NCI-H446 treated with DMSO at 0.1 percent for 48 hours (cell line): ENCODE measurements at regions not wholly inside any gene's neighbourhood (a gene's known extent, or its start where the extent isn't known, plus 50 kb on each side); places are given as distances from the start of the nearest gene placed in this dataset.

Source experiments
- DNase-seq: peaks from one replicate; lab custom pipeline; 2025; lab: John Stamatoyannopoulos, UW

DNA sequence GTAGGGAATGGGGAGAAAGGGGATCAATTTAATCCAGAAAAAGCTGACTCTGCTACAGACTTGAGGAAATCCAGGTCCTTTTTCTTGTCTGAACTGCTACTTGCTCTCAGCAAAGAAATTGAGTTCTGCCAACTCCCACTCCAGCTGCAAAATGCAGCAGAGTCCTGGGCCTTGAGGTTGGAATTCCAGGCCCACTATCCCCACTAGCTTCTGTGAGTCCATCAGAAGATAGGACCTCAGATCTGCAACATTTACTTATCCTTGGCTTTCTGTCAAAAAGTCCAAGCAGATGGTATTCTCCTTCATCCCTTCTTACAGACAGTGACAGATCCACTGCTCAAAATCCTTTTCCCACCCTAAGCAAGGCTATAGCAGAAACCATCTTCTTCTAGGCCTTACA is 219.2 kb downstream of the ARHGAP12 start:
- DNase-seq = no peak

- peak; percentile 65 for DNase-seq
Measured at GRCh38 chr10:31709028-31709427, 219.6 kb downstream of the ARHGAP12 start.

- DNase-seq = no peak
Measured at GRCh38 chr10:31708474-31708873, 220.2 kb downstream of the ARHGAP12 start.

DNA sequence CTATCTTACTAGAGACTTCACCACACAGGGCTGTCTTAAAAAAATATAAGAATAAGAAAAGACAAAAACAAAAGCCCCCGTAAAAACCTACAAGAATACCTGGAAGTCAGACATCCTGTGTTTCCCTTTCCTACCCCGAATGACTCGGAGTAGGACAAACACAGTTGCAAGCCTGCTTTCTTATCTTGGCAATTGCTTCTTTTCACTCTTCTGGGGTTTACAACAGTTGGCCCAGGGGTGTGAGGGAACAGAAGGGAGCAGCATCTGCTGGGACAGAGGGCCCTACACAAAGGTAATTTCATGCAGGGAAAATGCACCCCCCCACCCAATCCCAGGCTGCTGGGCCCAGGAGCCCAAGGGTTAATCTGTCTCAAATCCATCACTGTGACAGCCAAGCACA is 220.6 kb downstream of the ARHGAP12 start:
- peak; percentile 82 for DNase-seq

GRCh38 chr10:31707093-31708039 is 221.3 kb downstream of the ARHGAP12 start:
- DNase-seq = peak; percentile 52

DNA sequence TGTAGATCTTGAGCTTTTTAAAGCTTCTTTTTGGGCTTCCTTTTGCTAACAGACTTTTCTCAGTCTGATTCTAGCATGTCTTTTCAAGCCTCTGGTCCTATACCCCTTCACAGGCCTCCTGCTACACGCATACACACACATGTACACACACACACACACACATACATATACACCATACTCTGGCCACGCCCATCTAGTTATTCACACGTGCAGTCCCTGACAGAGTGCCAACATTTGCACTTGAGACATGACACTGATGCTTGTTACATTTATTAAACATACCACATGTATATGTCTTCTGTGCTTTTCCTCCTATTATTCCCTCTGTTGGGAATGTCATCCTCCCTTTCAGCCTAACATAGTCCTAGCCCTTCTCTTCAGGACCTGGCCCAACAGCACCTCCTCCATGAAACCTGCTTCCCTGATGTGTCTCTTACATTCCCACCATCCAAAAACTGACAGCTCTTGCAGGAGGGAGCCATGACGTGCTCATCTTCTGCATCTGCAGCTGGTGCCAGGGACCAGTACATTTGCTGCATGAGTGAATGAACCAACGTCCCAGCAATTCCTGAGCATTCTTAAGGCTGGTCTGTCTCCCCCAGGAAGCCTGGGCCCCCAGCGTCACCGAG is 222.1 kb downstream of the ARHGAP12 start:
- DNase-seq = no peak

GRCh38 chr10:31705136-31705535 is 223.5 kb downstream of the ARHGAP12 start:
- no peak for DNase-seq

DNA sequence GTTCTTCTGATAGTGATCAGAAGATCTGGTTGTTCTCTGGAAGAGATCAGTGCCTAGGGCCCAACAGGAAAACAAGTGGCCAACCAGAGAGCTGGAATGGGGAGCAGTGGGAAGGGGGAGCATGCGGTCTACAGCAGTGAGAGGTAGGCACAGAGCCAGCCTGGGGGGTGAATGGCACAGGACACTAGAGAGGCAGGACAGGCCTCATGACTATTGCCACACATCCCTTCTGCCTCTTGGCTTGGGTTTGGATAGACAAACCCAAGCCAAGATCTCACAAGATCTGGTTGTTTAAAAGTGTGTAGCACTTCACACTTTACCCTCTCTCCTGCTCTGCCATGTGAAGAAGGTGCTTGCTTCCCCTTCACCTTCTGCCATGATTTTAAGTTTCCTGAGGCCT is 224.4 kb downstream of the ARHGAP12 start:
- peak; percentile 48 for DNase-seq

DNA sequence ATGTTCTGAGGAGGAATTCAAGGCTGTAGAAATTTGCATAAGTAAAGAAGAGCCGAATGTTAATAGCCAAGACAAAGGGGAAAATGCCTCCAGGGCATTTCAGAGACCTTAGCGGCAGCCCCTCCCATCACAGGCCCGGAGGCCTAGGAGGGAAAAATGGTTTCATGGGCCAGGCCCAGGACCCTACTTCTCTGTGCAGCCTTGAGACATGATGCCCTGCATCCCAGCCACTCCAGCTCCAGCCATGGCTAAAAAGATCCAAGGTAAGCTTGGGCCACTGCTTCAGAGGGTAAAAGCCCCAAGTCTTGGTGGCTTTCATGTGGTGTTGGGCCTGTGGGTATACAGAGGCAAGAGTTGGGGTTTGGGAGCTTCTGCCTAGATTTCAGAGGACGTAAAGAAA is 225.7 kb downstream of the ARHGAP12 start:
- DNase-seq = no peak

GRCh38 chr10:31702005-31702404 is 226.6 kb downstream of the ARHGAP12 start:
- DNase-seq = no peak

DNA sequence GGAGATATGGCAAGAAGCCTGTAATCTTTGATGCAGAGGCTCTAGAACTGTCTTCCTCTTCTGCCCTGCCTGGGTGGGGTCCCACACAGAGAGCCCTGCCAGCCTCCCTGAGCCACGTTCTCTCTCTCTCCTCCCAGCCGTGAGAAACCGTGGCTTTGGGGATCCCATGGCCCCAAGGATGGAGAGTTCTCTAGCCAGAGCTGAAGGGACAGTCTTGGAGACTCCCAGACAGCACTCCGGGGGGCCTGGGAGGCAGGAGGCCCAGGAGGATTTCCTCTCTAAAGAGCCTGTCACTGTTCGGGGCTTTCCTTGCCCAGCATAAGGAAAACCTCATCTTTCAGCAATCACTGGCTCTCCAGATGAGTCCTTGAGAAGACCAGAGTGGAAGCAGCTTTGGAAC is 227.1 kb downstream of the ARHGAP12 start:
- no peak for DNase-seq

- peak; percentile 44 for DNase-seq
Measured at GRCh38 chr10:31700181-31700611, 228.4 kb downstream of the ARHGAP12 start.

DNA sequence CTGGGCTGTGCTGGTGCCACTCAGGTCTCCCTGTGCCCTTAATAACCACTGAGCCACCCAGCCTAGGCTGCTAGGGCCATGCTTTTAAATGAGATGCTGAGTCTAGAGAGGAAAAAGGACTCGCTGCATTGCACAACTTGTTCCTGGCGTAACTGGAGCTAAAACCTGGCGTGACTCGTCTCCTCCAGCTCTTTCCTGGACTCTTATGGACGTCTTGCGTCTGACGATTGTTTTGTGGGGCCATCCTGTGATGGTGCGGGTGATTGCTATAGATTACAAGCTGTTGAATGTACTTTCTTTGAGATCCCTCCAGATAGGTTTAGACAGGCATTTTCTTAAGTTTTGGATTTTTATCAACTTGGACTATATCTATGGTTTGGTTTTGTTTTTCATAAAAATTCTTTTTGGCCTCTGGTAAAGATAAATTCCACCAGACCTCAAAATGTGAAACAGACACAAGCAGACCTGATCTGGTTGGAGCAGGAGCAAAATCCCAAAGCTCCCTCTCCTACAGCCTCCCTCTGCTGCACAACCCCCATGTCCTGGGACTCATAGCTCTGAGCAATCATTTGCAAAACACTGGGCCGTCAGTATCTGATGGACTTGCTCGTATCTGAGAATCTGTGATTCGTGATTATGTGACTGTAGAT is 230.3 kb downstream of the ARHGAP12 start:
- DNase-seq = no peak

GRCh38 chr10:31697271-31698180 is 231.1 kb downstream of the ARHGAP12 start:
- peak; percentile 82 for DNase-seq

DNA sequence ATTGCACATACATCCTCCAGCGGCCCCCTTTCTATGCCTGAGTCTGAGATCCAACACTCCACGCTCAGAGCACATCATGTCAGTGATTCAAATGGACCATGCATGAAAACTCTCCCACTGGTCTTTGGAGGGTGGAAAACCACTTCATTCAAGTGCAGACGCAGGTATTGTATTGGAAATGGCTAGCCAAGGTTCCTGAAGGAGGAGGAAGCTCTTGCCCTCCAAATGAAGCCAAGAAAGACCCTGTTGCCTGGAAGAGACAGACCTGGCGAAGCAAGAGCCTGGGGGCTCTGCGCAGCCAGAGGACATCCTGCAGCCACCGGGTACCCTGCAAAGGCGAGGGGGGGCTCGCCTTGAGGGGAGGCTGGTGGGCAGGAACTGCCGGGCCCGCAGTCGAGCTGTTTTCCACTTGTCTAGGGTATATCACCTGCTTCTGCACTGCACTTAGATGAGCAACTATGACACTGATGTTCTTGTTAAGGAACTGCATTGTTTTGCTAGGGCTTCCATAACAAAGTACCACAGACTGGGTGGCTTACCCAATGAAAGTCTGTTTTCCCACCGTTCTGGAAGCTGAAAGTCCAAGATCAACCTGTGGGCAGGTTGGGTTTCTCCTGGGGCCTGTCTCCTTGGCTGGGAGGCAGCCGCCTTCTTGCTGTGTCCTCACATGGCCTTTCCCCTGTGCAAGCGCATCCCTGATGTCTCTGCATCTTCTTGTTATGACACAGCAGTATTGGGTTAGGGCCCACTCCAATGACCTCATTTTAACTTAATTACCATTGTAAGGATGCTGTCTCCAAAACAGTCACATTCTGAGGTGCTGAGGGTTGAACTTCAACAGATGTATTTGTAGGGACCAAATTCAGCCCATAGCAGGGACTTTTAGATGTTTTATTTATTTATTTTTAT is 233.4 kb downstream of the ARHGAP12 start:
- no peak for DNase-seq

DNA sequence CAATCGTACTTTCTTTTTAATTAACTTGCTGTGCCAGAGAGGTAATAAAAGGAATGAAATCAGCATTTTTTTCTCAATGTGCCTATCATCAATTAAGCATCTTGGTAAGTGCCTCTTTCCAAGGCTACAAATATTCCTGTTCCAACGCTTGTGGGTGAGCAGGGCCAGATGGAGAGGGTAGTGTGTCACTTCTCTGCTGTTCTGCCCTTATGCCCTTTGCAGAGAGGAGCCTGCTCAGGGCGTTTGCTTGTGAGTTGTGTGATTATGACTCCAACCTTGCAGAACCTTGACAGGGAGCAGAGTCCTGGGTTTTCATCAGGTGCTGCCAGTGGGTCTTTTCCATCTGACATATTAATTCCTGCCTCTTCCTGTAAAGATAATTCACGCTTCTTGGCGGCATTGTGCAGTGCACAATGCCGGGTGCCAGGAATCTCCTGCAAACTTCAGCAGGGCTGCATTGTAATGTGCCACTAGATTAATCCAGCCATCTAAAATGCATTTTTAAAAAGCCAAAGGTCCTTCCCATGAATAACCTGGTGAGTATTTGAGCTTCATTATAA is 234.4 kb downstream of the ARHGAP12 start:
- no peak for DNase-seq

GRCh38 chr10:31693491-31693890 is 235.1 kb downstream of the ARHGAP12 start:
- no peak for DNase-seq

DNA sequence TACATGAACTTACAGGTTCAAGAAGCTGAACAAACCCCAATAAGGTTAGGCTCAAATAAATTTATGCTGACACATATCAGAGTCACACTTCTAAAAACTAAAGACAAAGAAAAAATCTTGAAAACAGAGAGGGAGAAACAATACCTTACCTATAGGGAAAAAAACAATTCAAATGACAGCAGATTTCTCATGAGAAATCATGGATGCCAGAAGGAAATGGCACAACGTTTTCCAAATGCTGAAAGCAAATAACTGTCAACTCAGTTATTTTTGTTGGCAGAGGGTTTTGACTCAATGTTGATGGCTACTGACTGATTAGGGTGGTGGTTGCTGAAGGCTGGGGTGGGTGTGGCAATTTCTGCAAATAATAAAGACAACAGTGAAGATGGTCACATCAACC is 239.4 kb downstream of the ARHGAP12 start:
- no peak for DNase-seq

- no peak for DNase-seq
Measured at GRCh38 chr10:31687663-31688482, 240.8 kb downstream of the ARHGAP12 start.
